Esophagus squamous epithelium (tissue), 4 donors: ENCODE measurements at regions not wholly inside any gene's neighbourhood (a gene's known extent, or its start where the extent isn't known, plus 50 kb on each side); places are given as distances from the start of the nearest gene placed in this dataset.

Experiments
- POLR2A ChIP-seq, 4 donors: fragments of 450-650 bp; IDR thresholded peaks; one replicate each; pipeline ENCODE4 v1.6.1; 2017; ENCODE audit warnings: antibody characterized with exemption in 4 of 4, mild to moderate bottlenecking in 4 of 4, moderate library complexity in 3 of 4
- TF ChIP-seq, protein P1 (sequence below), 6 experiments: fragments of 450-650 bp in 4 of 6; fragments of 200-600 bp in 2 of 6; sonication (generic) in 2 of 6; IDR thresholded peaks; one replicate each; pipeline ENCODE4 v1.5.1; 2016 to 2019; ENCODE audit warnings: antibody characterized with exemption in 6 of 6, mild to moderate bottlenecking in 4 of 6, moderate library complexity in 4 of 6

GRCh38 chr16:26563018-26563417 lies 503.7 kb upstream of the C16orf82 start:
- TF ChIP-seq, protein P1, sequence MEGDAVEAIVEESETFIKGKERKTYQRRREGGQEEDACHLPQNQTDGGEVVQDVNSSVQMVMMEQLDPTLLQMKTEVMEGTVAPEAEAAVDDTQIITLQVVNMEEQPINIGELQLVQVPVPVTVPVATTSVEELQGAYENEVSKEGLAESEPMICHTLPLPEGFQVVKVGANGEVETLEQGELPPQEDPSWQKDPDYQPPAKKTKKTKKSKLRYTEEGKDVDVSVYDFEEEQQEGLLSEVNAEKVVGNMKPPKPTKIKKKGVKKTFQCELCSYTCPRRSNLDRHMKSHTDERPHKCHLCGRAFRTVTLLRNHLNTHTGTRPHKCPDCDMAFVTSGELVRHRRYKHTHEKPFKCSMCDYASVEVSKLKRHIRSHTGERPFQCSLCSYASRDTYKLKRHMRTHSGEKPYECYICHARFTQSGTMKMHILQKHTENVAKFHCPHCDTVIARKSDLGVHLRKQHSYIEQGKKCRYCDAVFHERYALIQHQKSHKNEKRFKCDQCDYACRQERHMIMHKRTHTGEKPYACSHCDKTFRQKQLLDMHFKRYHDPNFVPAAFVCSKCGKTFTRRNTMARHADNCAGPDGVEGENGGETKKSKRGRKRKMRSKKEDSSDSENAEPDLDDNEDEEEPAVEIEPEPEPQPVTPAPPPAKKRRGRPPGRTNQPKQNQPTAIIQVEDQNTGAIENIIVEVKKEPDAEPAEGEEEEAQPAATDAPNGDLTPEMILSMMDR (IDR thresholded peaks at IDR 0.05): no peak
- TF ChIP-seq POLR2A (IDR thresholded peaks at IDR 0.05): no peak
